HG02763 (cell line): ENCODE measurements at regions not wholly inside any gene's neighbourhood (a gene's known extent, or its start where the extent isn't known, plus 50 kb on each side); places are given as distances from the start of the nearest gene placed in this dataset.

Source experiments
- ATAC-seq: cut with Tn5 transposase; IDR thresholded peaks from one replicate; pipeline ENCODE4 v1.9.1; 2021; ENCODE audit warnings: mild to moderate bottlenecking, moderate library complexity; ENCODE audit not compliant: unreplicated experiment

- no peak for ATAC-seq
Observed at GRCh38 chr20:52744441-52744840, 227.7 kb upstream of the TSHZ2 start.

GRCh38 chr20:52738081-52738480 lies 234.1 kb upstream of the TSHZ2 start:
- no peak for ATAC-seq

- ATAC-seq: no peak
Observed at GRCh38 chr20:52736507-52736906, 235.7 kb upstream of the TSHZ2 start.

GRCh38 chr20:52731093-52731492 lies 241.1 kb upstream of the TSHZ2 start:
- ATAC-seq: no peak

- ATAC-seq: no peak
Observed at GRCh38 chr20:52727740-52728456, 244.3 kb upstream of the TSHZ2 start.

- ATAC-seq: no peak
Observed at GRCh38 chr20:52724541-52724940, 247.6 kb upstream of the TSHZ2 start.

GRCh38 chr20:52722926-52723688 lies 249.1 kb upstream of the TSHZ2 start:
- ATAC-seq: no peak

- no peak for ATAC-seq
Observed at GRCh38 chr20:52708137-52708536, 264.0 kb upstream of the TSHZ2 start.

GRCh38 chr20:52704553-52704952 lies 267.6 kb upstream of the TSHZ2 start:
- no peak for ATAC-seq

- no peak for ATAC-seq
Observed at GRCh38 chr20:52688345-52688744, 283.8 kb upstream of the TSHZ2 start.

GRCh38 chr20:52684905-52685304 lies 287.3 kb upstream of the TSHZ2 start:
- ATAC-seq: no peak

- ATAC-seq: no peak
Observed at GRCh38 chr20:52684176-52684575, 288.0 kb upstream of the TSHZ2 start.

- ATAC-seq: no peak
Observed at GRCh38 chr20:52683761-52684160, 288.4 kb upstream of the TSHZ2 start.

- no peak for ATAC-seq
Observed at GRCh38 chr20:52682237-52682636, 289.9 kb upstream of the TSHZ2 start.

GRCh38 chr20:52681288-52681687 lies 290.9 kb upstream of the TSHZ2 start:
- ATAC-seq: no peak

GRCh38 chr20:52677216-52677615 lies 294.9 kb upstream of the TSHZ2 start:
- no peak for ATAC-seq

- no peak for ATAC-seq
Observed at GRCh38 chr20:52676283-52676995, 295.7 kb upstream of the TSHZ2 start.

GRCh38 chr20:52675375-52675774 lies 296.8 kb upstream of the TSHZ2 start:
- ATAC-seq: no peak

GRCh38 chr20:52668626-52669025 lies 303.5 kb upstream of the TSHZ2 start:
- ATAC-seq: no peak

- ATAC-seq: no peak
Observed at GRCh38 chr20:52667358-52667757, 304.8 kb upstream of the TSHZ2 start.

- no peak for ATAC-seq
Observed at GRCh38 chr20:52665441-52665840, 306.7 kb upstream of the TSHZ2 start.

GRCh38 chr20:52655395-52655794 lies 316.8 kb upstream of the TSHZ2 start:
- no peak for ATAC-seq
